ENCODE measurements at regions not wholly inside any gene's neighbourhood (a gene's known extent, or its start where the extent isn't known, plus 50 kb on each side); places are given as distances from the start of the nearest gene placed in this dataset.

GRCh38 chr6:156109713-156110112 is 654.1 kb upstream of the NOX3 start:
- H3K27me3 Mint-ChIP-seq (ENCODE audit: insufficient read depth, low read depth, poor library complexity): peaks cover 3% of the 10 kb centered on the region
- ATAC-seq (no peak), DNase-seq (ENCODE audit: low spot score) (no peak)
- Histone ChIP-seq H3K27ac (ENCODE audit: low read depth) (no peak overlapping the region), H3K9me2 (ENCODE audit: insufficient read depth) (0 out of 2 replicates have a peak, but pooled peaks cover 8% of the 10 kb centered on the region), H3K79me2 (replicated peaks; ENCODE audit: insufficient read depth) (no peaks in the 10 kb centered on the region), H3K4me3 (no peak overlapping the region), H4K20me1 (replicated peaks; ENCODE audit: insufficient read depth) (no peaks in the 10 kb centered on the region), H3K27me3 (ENCODE audit: insufficient read depth) (no peaks in the 10 kb centered on the region), H2AFZ (no peak overlapping the region), H3K4me2 (no peak overlapping the region), H3K4me1 (ENCODE audit: insufficient read depth) (no peaks in the 10 kb centered on the region; the same call in 1 of the 2 replicates), H3F3A (replicated peaks; ENCODE audit: low read depth) (no peaks in the 10 kb centered on the region), H3K36me3 (ENCODE audit: insufficient read depth) (no peaks in the 10 kb centered on the region)
- H3K36me3 Mint-ChIP-seq (ENCODE audit: low read depth): no peaks in the 10 kb centered on the region
- no peaks in the 10 kb centered on the region for H3K9me3 Mint-ChIP-seq
- no peak overlapping the region for H3K27ac Mint-ChIP-seq
- no peaks in the 10 kb centered on the region for H3K4me1 Mint-ChIP-seq
- no peak overlapping the region for H3K4me3 Mint-ChIP-seq
- TF ChIP-seq ZNF462 (CRISPR knock-in tag; IDR thresholded peaks at IDR 0.05): no peak
- TF ChIP-seq REST (IDR thresholded peaks at IDR 0.05; ENCODE audit: unreplicated experiment): peak; percentile 59

Measured in GM23338 (cell line).